ENCODE measurements at regions not wholly inside any gene's neighbourhood (a gene's known extent, or its start where the extent isn't known, plus 50 kb on each side); places are given as distances from the start of the nearest gene placed in this dataset.

- no peaks in the 10 kb centered on the region for H3K4me1 Mint-ChIP-seq
- Histone ChIP-seq H3K4me1 (ENCODE audit: insufficient read depth) (no peaks in the 10 kb centered on the region), H2AFZ (no peak overlapping the region), H3K36me3 (ENCODE audit: insufficient read depth) (no peaks in the 10 kb centered on the region), H4K20me1 (replicated peaks; ENCODE audit: insufficient read depth) (no peaks in the 10 kb centered on the region), H3K4me2 (no peak overlapping the region), H3K79me2 (replicated peaks; ENCODE audit: insufficient read depth) (no peaks in the 10 kb centered on the region), H3K4me3 (no peak overlapping the region), H3K27ac (ENCODE audit: low read depth) (no peak overlapping the region), H3K27me3 (ENCODE audit: insufficient read depth) (no peaks in the 10 kb centered on the region), H3K9me2 (ENCODE audit: insufficient read depth) (no peaks in the 10 kb centered on the region), H3F3A (replicated peaks; ENCODE audit: low read depth) (no peaks in the 10 kb centered on the region)
- ATAC-seq = no peak
- DNase-seq (ENCODE audit: low spot score) = no peak
- H3K4me3 Mint-ChIP-seq = no peak overlapping the region
- H3K36me3 Mint-ChIP-seq (ENCODE audit: low read depth) = no peaks in the 10 kb centered on the region
- peaks cover 3% of the 10 kb centered on the region; the same call in 1 of the 3 replicates for H3K9me3 Mint-ChIP-seq
- peaks cover 2% of the 10 kb centered on the region for H3K27me3 Mint-ChIP-seq (ENCODE audit: insufficient read depth, low read depth, poor library complexity)
- TF ChIP-seq, protein P1, sequence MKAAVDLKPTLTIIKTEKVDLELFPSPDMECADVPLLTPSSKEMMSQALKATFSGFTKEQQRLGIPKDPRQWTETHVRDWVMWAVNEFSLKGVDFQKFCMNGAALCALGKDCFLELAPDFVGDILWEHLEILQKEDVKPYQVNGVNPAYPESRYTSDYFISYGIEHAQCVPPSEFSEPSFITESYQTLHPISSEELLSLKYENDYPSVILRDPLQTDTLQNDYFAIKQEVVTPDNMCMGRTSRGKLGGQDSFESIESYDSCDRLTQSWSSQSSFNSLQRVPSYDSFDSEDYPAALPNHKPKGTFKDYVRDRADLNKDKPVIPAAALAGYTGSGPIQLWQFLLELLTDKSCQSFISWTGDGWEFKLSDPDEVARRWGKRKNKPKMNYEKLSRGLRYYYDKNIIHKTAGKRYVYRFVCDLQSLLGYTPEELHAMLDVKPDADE (IDR thresholded peaks at IDR 0.05) = no peak
- TF ChIP-seq CREB1 (CRISPR knock-in tag; IDR thresholded peaks at IDR 0.05; ENCODE audit: low read depth) (no peak), STAT1 (IDR thresholded peaks at IDR 0.05; ENCODE audit: unreplicated experiment) (no peak), POLR2AphosphoS5 (IDR thresholded peaks at IDR 0.05; ENCODE audit: low read depth) (no peak), NANOG (IDR thresholded peaks at IDR 0.05; ENCODE audit: borderline replicate concordance) (no peak), ZNF462 (CRISPR knock-in tag; IDR thresholded peaks at IDR 0.05) (no peak), REST (IDR thresholded peaks at IDR 0.05; ENCODE audit: unreplicated experiment) (no peak), CTCF (conservative IDR thresholded peaks at IDR 0.05; ENCODE audit: low read depth in 2 of 2) (no peak), ZNF331 (CRISPR knock-in tag; IDR thresholded peaks at IDR 0.05; ENCODE audit: low read depth) (no peak), EZH2 (IDR thresholded peaks at IDR 0.05; ENCODE audit: low read depth, unreplicated experiment) (no peak), ZNF114 (CRISPR knock-in tag; IDR thresholded peaks at IDR 0.05) (no peak), JUNB (IDR thresholded peaks at IDR 0.05; ENCODE audit: unreplicated experiment) (no peak)
- no peak overlapping the region for H3K27ac Mint-ChIP-seq
Observed at GRCh38 chr4:162797108-162797507, 369.6 kb downstream of the NAF1 start.
